ENCODE measurements at regions not wholly inside any gene's neighbourhood (a gene's known extent, or its start where the extent isn't known, plus 50 kb on each side); places are given as distances from the start of the nearest gene placed in this dataset.

DNA sequence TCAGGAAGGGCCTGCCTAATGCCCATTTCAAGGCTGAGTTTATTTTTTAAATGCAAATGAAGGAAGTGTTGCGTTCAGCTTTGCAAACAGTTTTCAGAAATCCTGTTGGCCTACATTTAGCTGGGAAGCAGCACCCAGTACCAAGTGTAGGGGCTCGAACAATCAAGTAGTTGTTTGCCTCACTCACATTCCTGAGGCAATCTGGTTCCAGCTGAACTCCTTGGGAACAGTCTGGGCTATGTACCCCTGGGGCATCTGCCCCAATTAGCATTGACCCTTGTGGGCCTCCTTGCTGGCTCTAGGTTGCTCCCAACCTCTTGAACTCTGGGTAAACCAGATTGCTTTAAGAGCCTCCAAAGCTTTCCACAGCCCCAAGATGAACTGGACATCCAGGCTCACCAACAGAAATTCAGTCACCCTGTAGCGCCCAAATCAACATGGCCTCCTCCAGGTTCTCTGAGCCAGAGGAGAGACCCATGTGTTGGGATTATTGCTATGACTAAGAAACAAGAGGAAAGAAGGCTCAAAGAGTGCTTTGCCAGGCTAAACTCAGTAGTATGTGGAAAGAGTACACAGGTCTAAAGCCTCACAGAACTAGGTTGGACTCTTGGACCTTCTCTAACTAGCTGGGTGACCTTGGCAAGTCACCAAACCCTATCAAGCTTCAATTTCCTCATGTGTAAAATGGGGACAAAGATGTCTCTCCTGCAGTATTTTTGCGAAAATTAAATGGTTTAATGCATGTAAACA, 532.7 kb downstream of the SOX2 start:
- in situ Hi-C loops (cut with MboI; ENCODE audit: low sequenced_read_pairs) = no loop called here

DNA sequence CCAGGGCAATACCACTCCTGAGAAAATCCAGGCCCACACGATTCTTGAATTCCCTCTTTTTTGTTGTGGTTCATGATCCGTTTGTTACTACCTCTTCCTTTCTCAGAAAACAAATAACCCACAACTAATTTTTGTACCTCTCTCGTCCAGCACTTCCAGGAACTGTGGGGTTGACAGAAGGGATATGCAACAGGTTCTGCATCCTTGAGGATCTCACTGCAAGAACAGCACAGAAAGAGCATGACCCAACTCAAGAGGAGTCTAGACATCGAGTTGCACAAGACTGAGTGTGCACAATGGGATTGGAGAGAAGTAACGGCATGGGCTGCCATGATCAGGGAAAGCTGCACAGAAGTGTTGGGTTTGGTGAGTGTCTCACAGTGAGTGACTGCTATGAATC, 533.3 kb downstream of the SOX2 start:
- in situ Hi-C loops (cut with MboI; ENCODE audit: low sequenced_read_pairs) = no loop called here

DNA sequence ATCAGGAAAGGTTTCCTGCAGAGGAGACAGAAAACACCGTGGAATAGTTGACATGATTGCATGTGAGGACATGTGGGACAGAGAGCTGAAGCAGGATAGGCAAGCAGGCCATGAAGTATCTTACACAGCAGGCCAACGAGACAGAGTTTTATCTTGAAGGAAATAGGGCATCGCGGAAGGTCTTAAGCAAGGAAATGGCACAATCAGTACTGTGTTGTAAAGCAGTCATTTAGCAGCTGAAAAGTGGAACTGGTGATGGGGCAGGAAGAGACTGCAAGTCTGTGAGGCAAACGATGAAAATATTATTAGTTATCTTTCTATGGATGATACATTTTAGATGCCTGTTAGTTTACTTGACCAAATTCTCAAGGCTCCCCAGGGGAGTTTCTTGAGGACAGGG, 535.1 kb downstream of the SOX2 start:
- in situ Hi-C loops (cut with MboI; ENCODE audit: low sequenced_read_pairs) = no loop called here

DNA sequence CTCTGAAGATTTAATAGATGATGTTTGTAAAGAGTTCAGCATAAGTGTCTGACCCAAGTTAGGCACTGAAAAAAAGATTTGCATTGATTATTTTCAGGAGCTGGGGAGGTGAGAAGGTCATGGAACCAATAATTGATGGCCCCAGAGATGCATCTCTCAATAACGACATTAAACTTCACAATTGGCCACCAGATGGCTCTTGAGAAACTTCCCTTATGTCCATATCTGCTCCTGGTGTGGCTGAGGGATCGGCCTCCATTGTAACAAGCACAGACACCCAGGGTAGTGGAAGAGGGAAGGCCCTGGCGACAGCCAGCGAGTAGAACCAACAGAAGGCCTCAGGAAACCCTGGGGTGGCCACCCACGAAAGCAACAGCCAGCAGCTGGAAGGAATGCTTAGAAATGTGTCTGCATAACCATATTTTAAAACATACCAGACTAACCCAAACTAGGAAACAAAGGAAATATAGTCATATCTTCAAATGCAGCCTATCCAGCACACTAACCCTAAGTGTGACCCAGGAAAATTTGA, 536.7 kb downstream of the SOX2 start:
- in situ Hi-C loops (cut with MboI; ENCODE audit: low sequenced_read_pairs) = no loop called here

DNA sequence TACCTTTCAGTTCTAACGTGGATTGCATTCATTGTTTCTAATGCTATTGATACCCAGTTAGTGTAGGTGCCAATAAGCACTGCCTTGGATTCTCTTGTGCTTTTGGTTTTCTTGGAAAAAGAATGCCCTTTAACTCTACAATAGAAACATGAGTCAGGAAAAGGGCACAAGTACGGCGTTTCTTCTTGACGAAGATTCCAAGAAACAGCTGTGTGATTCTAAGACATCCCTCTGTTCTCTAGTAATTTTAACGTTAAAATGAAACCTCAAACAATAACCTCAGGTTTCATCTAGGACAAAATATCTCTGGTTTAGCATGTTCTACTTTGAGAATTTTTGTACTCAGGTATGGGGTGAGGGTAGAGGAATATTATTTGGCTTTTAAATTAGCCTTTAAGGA, 540.5 kb upstream of the ATP11B start:
- in situ Hi-C loops (cut with MboI; ENCODE audit: low sequenced_read_pairs) = no loop called here

DNA sequence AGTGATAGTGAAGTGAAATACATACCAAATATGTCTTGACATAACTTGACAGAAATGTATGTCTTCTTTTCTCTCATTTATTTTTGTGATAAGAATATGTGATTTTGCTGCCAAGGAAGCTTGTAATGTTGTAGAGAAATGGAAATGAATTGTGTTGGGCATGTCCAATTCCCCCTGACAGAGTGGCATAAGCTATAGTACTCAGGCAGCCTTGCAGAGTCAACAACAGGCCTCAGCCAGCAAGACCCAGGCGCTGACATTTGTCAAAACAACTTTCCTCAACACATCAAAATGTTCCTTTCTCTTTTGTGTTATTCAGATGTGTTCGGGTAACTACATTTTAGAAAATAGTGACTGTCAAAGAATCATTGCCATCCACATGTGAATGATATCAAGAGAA, 538.1 kb upstream of the ATP11B start:
- in situ Hi-C loops (cut with MboI; ENCODE audit: low sequenced_read_pairs) = no loop called here

DNA sequence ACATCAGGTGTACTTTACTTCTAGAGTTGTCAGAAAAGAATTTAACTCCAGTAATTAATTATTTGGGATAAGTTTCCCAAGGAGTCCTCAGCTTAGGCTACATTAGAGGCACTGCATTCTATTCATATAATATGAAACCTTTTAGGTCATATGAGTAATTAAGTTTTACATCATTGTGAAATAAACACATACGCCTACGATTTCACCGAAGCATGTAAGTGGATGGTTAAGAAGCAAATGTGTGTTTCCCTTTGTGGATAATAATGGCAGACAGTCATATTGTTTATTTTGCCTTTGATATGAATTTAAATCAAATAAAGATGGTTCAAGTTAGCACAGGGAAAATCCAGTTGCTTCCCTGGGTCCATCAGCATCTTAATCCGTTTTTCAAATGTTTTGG, 535.9 kb upstream of the ATP11B start:
- in situ Hi-C loops (cut with MboI; ENCODE audit: low sequenced_read_pairs) = no loop called here

DNA sequence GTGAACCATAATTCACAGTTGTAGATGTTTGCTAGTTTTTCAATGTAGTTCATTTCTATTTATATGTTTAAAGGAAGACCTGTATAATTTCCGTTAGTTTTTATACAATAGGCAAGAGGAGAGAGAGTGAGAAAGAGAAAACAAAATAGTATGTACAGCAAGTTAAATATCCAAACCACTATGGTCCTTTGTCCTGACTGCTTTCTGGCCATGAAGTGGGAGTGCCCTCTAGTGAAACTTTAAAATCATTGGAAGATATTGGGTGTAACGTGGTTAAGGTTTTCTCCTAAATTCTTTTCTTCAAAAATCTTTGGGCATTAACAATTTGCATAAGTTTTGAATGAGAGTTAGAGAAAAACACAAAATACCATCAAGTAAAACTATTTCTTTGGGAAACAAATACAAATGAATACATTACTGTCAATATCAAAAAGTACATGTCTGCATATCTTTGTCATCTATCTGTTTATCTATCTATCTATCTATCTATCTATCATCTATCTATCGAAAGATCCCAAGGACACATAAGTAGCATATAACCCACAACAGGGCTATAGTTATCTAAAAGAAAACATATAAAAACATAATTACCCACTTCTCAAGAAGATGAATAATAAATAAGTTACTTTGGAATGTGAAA, 534.6 kb upstream of the ATP11B start:
- in situ Hi-C loops (cut with MboI; ENCODE audit: low sequenced_read_pairs) = no loop called here

DNA sequence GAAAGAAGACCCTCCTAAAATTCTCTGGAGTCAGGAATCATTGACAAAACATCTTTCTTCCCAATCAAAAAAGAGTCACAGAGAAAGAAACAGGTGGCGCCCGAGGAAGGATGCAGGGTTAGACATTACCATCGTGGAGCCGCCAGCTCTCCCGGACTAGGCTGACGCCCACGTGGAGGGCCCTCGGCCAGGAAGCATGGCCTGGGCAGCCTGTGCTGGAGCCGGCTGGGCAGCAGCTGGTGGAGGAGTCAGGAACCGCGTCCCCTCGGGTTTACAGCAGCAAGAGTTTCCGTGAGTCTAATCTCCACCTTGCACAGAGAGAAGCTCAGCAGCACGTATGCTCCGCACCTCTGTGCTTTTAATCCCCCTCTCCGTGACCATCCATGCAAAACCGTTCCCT, 533.7 kb upstream of the ATP11B start:
- in situ Hi-C loops (cut with MboI; ENCODE audit: low sequenced_read_pairs) = no loop called here

DNA sequence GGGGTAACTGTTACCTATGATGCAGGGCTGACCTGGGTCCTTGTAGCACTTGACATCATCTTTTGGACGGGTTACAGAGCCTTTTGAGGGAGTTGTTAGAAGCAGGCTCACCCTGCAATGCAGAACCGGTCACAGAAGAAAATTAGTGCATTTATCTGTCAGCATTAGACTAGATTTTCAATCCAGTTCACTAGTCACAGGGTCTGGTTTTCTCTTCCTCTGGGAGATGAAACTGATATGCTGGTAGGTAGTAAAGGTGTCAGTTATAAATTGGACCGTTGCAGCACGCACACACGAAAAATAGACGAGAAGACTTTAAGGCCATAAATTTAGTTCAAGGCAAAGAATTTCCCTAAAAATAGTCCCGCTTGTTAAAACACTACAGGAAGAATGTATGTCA, 532.3 kb upstream of the ATP11B start:
- in situ Hi-C loops (cut with MboI; ENCODE audit: low sequenced_read_pairs) = no loop called here

DNA sequence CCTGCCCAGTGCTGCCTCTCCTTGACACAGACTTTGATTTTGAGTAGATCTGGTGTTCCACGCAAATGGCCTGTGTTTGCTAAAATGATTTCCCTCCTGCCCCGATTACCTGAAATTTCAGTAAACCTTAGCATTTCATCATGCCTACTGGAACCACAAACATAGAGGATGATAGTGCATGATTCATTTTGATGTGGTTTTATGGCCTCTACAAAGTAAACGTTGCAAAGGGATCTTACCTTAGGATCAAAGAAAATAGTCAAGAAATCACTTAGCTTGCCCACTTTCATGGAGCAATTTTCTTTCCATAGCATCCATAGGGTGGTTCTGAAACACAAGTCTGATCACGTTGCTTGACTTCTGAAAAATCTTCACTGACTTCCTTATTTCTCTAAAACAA, 524.6 kb upstream of the ATP11B start:
- in situ Hi-C loops (cut with MboI; ENCODE audit: low sequenced_read_pairs) = no loop called here

DNA sequence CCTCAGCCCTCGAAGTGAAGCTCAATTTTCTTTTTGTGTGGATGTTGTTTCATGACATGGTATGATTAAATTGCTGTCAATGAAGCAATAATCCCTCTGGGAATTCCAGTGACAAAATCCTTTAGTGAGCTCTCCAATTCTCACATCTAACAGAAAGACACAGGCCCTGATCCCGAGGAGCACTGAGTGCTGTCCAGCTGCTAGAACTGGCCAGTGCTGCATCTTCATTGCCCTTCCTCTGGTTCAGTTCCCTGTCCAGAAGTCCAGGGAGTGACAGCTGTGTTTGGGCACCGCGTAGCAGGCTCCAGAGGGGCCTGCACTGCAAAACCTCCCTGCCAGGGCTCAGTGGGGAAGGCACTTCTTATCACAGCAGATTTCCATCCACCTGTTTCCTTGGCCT, 516.8 kb upstream of the ATP11B start:
- in situ Hi-C loops (cut with MboI; ENCODE audit: low sequenced_read_pairs) = no loop called here

DNA sequence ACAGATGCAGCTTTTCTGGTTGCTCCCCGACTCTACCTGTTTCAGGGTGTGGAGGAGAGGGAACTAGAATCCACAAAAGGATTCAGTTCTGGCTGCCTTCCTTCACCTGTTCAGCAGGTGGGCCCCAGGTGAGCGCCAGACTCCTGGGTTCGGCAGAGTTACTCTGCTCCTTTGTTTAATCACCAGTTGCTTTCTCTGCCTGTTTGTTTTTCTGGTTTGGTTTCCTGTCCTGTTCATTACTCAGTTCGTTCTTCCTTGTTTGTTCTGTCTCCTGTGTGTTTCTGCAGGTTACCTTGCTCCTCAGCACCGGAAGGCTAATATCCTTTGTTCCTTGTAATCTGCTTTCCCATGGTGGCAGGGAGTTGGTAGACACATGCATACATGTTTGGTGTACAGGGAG, 508.5 kb upstream of the ATP11B start:
- in situ Hi-C loops (cut with MboI; ENCODE audit: low sequenced_read_pairs) = no loop called here

DNA sequence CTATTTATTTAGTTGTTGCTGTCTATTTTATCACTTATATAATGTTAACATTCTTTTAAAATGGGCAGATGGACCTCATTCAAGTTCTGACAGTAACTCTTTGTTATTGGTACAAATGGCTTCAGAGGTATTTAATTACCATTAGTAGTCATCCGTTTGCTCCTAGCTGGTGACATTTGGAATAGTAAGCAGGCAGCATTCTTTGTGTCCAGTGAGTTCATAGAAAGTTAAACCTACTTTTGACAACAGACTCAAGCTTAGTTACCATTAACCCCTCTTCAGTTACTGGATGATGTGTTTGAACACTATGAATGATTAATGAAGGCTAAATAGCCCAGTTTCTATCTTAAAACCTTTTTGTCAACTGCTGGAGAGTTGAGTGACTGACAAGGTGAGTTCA, 500.7 kb upstream of the ATP11B start:
- in situ Hi-C loops (cut with MboI; ENCODE audit: low sequenced_read_pairs) = no loop called here

DNA sequence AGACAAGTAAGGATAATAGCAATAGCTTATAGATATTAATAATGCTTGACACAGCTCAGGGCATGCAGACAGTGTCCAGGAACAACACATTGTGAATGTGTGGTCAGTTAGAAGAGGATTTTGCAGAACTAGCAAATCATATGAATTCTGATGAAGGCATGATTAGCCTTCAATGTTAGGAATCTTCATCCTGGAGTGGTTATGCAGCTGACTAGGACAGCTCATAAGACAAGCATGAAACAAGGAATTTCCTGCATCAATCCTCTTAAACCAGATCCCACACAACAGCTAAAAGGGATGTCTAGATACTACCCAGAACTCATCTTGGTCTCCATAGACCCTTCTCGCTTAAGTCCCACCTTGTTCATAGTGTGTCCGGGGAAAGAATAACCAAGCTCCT, 499.0 kb upstream of the ATP11B start:
- in situ Hi-C loops (cut with MboI; ENCODE audit: low sequenced_read_pairs) = no loop called here

DNA sequence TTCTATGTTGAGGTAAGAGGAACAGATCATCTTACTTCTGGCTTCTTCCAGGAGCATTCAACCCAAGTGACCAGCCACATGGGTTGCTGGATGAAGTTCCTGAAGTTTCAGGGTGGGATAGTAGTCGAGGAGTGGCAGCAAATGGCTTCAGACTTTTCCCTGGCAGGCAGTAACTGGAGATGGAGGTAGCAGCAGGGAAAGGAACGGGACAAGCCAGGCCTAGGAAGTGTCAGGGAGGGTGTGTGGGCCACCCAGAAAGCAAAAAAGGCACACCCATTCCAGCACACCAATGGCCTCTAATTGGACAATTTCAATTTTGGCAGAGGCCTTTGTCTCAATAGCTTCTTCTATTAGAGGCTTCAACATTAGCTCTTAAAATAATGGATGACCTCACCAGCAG, 498.6 kb upstream of the ATP11B start:
- in situ Hi-C loops (cut with MboI; ENCODE audit: low sequenced_read_pairs) = no loop called here

DNA sequence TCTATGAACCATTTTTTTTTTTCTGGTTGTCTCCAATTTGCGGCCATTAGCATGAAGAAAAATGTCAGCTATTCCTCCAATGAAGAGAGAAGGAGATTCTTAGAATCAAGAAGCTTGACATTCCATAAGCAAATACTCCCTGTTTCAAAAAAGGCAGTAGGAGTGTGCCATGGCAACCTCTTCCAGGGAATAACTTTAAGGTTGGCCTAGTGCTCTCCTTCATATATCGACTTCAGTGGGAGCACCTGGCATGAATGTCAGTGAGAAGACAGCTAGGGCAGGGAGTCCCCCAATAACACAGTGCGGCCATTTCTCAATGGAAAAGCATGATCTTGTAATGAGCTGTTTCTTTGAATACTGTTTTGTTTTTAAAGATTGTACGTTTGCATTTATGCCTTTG, 493.0 kb upstream of the ATP11B start:
- in situ Hi-C loops (cut with MboI; ENCODE audit: low sequenced_read_pairs) = no loop called here

DNA sequence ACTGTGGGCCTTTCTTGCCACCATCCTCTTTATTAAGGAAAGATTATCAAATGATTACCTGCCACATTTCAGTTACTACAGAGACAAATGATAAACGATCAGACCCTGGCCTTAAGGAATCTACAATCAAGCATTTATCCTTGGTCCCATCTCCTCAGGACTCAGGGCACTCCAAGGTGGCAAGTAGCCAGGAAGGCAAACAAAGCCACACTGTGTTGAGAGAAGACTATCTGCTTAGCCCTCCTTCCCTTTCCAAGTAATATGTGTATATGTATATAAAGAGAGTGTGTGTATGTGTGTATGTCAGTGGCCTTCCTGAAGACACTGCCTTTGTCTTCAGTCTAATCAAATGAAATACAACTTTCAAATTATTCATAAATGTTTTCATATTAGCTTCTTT, 490.1 kb upstream of the ATP11B start:
- in situ Hi-C loops (cut with MboI; ENCODE audit: low sequenced_read_pairs) = no loop called here

DNA sequence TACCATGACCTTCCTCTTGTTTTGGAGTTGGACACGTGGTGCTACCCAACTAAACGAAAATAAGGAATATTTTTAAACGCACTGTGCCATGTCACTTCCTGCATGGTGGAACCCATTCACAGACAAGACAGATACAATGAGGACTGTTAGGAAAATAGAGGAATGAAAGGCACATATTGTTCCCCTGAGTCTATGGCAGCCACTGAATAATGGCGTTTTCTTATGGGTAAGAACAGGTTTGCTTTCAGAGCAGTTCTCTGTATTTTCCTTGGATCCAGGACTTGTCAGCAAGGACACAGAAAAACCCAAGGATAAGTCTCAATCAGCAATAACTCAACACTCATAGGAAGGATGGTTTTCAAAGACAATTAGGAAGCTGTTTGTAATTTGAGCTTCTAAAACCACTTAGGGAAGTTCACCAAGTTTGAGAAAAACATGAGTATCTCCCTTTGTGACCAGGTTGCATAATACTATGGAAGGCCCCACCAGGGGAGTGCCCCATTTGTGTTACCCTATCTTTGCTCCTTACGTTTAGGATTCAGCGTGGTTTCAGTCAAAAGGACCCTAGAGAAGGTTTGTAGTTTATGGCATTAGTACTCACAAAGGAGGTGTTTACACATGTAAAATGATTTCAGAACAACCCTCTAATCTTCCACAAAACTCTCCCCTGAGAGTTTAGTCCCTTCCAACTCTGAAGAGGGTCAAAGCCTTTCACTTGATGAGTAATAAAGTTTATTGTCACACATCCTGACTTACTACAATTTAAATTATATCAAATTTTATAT, 487.2 kb upstream of the ATP11B start:
- in situ Hi-C loops (cut with MboI; ENCODE audit: low sequenced_read_pairs) = no loop called here

DNA sequence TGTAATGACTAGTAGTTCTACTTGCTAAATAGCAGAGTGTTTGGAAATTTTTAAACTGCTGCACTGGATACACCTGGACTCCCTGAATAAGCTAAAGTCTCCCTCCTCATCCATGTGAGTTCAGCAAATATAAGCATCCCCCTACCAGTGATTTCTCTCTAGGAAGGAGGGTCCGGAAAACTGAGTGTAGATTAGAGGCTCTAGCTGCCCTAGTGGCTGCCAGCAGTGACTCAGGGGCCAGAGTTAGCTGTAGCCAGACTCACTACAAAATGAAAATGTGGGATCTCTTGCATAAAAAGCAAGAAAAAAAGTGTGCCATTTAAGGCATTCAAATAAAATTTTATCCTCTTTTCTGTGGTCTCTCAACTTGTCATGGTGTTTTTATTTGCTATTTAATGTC, 485.0 kb upstream of the ATP11B start:
- in situ Hi-C loops (cut with MboI; ENCODE audit: low sequenced_read_pairs) = no loop called here

DNA sequence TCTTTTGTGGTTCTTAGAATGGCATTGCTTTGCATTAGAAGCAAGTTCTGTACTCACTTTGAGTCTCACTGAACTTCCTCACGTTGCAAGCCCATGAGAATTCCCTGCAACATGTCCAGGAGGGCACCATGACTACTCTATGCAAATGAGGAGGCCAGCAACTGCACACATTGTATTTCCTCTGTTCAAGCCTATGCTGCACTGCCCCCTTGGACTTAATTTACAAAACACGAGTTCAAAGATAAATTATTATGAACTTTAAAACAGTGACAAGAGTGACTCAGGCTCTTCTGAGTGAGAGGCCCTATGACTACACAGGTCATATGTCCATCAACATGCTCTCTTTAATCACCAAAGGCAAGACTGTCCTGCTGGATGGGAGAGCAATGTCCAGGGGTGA, 484.2 kb upstream of the ATP11B start:
- in situ Hi-C loops (cut with MboI; ENCODE audit: low sequenced_read_pairs) = no loop called here

DNA sequence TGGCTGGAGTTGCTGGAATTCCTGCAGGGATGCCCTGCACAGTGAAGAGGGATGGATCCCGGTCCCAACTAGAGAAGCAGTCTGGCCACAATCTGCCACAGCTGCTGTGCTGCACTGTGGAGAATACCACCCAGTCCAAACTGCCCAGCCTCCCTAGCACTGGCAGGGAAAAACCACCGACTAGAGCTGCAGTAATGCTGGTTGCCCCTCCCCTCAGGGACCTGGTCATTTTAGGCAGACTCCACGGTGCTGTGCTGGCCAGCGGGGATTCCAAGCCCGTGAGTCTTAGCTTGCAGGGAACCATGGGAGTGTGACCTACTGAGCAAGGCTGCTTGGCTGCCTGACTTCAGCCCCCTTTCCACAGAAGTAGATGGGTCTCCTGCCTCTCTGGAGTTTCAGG, 478.0 kb upstream of the ATP11B start:
- in situ Hi-C loops (cut with MboI; ENCODE audit: low sequenced_read_pairs) = no loop called here
